ENCODE measurements at regions not wholly inside any gene's neighbourhood (a gene's known extent, or its start where the extent isn't known, plus 50 kb on each side); places are given as distances from the start of the nearest gene placed in this dataset.

DNA sequence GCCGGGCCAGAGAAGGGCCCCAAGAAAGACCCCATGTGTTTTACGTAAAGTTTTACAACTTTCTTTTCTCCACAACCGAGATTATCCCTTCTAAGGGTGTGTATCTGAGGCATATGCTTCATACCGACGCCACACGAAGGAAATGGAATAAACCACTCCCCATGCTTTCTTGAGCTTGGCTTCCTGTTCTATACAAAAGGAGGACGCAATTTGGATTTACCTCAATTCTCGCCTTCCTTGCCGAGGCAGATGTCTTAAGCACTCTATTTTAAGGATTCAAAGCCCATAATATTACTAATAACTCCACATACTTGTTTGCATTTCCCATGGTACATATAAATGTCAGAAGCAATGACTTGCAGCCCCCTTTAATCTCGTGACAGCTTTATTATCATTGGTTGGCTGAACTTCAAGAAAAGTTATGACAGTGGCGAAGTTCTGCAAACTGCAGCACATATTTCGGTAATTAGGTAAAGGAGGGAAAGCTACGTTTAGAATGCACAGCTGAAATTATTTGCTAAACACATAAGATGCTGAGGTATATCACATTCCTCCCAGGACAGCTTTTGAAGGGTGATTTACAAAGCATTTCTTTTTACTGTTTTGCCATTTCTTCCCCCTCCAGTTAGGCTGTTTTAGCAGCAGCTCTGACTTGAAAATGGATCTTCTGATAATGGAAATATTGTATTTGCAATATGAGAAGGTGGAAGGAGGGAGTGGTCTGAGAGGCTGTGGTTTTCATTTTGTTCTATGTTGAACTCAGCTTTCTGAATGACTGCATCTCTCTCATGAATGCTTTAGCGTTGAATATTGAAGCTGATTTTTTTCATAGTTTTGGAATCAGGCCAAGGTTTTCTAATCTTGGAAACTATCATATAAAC, 330.5 kb downstream of the EPHA7 start:
- whole genome bisulfite sequencing, 3 donors, result 47 to 54% (median 53%) methylated on average over 14 of the region's 14 CpGs
- Histone ChIP-seq H3K4me3 (ENCODE audit: low read depth in 1 of 3, low read length in 3 of 3) (no peak overlapping the region), H3K27me3 (ENCODE audit: control insufficient read depth in 3 of 3, insufficient read depth in 3 of 3, low read length in 3 of 3) (no peaks in the 10 kb centered on the region), H3K9me3 (ENCODE audit: control insufficient read depth in 2 of 2, insufficient read depth in 1 of 2, low read depth in 1 of 2, low read length in 1 of 2) (no peaks in the 10 kb centered on the region), H3K36me3 (ENCODE audit: control insufficient read depth in 3 of 3, insufficient read depth in 2 of 3, low read depth in 1 of 3, low read length in 3 of 3) (no peaks in the 10 kb centered on the region), H3K27ac (ENCODE audit: low read depth in 1 of 3, low read length in 2 of 3) (no peak overlapping the region), H3K4me1 (ENCODE audit: control insufficient read depth in 3 of 3, insufficient read depth in 2 of 3, low read depth in 1 of 3, low read length in 2 of 3) (no peaks in the 10 kb centered on the region)
- DNase-seq, result no peak
- no peak for FAIRE-seq

DNA sequence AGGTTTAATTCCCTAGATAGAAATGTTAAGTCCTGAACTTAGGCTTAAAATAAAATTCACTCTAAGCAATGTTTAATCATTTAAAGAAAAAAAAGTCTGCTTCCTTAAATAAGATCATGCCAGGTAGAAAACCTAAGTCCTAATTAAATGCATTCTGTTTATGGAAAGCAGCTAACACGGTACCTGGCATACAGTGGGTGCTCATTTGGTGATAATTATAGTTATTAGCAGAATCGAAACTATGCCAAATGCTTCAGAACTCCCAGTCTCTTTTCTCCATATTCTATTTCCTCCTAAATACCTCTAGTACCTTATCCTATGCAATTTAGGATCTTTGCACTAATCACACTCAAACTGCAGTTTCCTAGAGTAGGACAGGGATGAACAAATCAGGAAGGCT, 331.8 kb downstream of the EPHA7 start:
- no peak overlapping the region for H3K27ac ChIP-seq (ENCODE audit: low read depth in 1 of 3, low read length in 2 of 3)
- no peak overlapping the region for H3K4me3 ChIP-seq (ENCODE audit: low read depth in 1 of 3, low read length in 3 of 3)
- no peaks in the 10 kb centered on the region for H3K9me3 ChIP-seq (ENCODE audit: control insufficient read depth in 2 of 2, insufficient read depth in 1 of 2, low read depth in 1 of 2, low read length in 1 of 2)
- DNase-seq (no peak), FAIRE-seq (no peak)
- WGBS, 3 donors, result 53 to 75% (median 56%) methylated on average over 2 of the region's 2 CpGs
- H3K4me1 ChIP-seq (ENCODE audit: control insufficient read depth in 3 of 3, insufficient read depth in 2 of 3, low read depth in 1 of 3, low read length in 2 of 3), result no peaks in the 10 kb centered on the region
- no peaks in the 10 kb centered on the region for H3K36me3 ChIP-seq (ENCODE audit: control insufficient read depth in 3 of 3, insufficient read depth in 2 of 3, low read depth in 1 of 3, low read length in 3 of 3)
- no peaks in the 10 kb centered on the region for H3K27me3 ChIP-seq (ENCODE audit: control insufficient read depth in 3 of 3, insufficient read depth in 3 of 3, low read length in 3 of 3)

DNA sequence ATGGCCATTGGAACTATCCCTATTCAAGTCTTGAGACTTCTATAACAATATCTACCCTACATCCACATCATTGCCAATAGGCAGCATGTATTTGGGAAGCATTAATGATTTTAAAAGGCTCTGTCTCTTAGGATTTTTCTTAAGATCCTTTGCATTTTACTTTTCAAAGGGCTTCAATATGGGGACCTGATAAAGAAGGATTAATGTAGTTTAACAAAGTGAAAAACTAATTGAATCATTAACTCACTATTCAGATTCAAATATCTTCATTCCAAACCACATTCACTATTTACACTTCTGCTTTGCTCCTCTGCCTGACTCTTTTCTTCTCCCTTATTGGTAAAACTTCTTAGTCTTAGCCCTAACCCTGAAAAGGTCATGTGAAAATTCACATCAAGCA, 333.0 kb downstream of the EPHA7 start:
- FAIRE-seq (no peak), DNase-seq (no peak)
- no peaks in the 10 kb centered on the region for H3K9me3 ChIP-seq (ENCODE audit: control insufficient read depth in 2 of 2, insufficient read depth in 1 of 2, low read depth in 1 of 2, low read length in 1 of 2)

DNA sequence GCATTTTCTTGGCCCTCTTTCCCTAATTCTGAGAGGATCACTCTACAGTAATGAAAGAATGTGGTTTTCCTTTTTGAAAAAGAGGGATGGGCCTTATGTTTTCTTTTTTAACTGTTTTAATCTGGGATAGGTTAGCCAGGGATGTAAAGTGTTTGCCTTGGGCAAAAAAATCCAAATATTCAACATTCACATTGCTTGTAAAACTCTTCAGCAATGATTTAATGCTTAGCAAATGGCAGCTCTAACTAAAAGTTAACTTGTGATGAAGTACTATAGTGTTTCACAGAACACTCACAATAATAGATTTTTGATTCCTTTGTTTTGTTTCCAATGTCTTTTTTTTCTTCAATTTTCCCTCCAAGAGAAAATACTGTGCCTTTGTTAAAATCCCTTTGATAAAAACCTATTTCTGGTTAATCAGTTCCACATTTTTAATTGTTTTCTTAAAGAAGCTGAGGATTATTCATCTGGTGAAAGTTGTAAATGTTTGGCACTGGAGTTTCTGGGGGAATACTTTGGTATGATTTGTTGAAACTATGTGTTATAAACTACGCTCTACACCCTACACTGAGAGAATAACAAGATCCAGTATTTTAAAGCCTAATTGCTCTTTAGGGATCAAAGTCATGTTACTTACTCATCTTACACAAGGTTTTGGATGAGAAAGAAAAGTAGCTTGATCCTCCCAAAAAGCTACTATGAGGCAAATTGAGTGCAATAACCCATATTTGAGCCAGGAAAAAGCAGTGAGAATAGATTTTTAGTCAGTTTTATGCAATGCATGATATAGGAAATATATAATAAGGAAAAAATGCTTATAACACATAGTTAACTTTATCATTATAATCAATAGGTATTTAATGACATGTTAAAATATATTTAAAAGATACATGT, 335.8 kb downstream of the EPHA7 start:
- WGBS, 3 donors, result 70 to 88% (median 86%) methylated on average over 1 of the region's 1 CpG
- peak; percentile 10 for FAIRE-seq
- Histone ChIP-seq H3K4me1 (ENCODE audit: control insufficient read depth in 3 of 3, insufficient read depth in 2 of 3, low read depth in 1 of 3, low read length in 2 of 3) (no peaks in the 10 kb centered on the region), H3K27me3 (ENCODE audit: control insufficient read depth in 3 of 3, insufficient read depth in 3 of 3, low read length in 3 of 3) (no peaks in the 10 kb centered on the region), H3K36me3 (ENCODE audit: control insufficient read depth in 3 of 3, insufficient read depth in 2 of 3, low read depth in 1 of 3, low read length in 3 of 3) (no peaks in the 10 kb centered on the region), H3K4me3 (ENCODE audit: low read depth in 1 of 3, low read length in 3 of 3) (no peak overlapping the region), H3K9me3 (ENCODE audit: control insufficient read depth in 2 of 2, insufficient read depth in 1 of 2, low read depth in 1 of 2, low read length in 1 of 2) (no peaks in the 10 kb centered on the region), H3K27ac (ENCODE audit: low read depth in 1 of 3, low read length in 2 of 3) (no peak overlapping the region)
- DNase-seq, result no peak

More for the DNA sequence above, 333.0 kb downstream of the EPHA7 start:
- H3K36me3 ChIP-seq (ENCODE audit: control insufficient read depth in 3 of 3, insufficient read depth in 2 of 3, low read depth in 1 of 3, low read length in 3 of 3), result no peaks in the 10 kb centered on the region
- no peaks in the 10 kb centered on the region for H3K4me1 ChIP-seq (ENCODE audit: control insufficient read depth in 3 of 3, insufficient read depth in 2 of 3, low read depth in 1 of 3, low read length in 2 of 3)
- no peak overlapping the region for H3K27ac ChIP-seq (ENCODE audit: low read depth in 1 of 3, low read length in 2 of 3)
- H3K4me3 ChIP-seq (ENCODE audit: low read depth in 1 of 3, low read length in 3 of 3), result no peak overlapping the region
- no peaks in the 10 kb centered on the region for H3K27me3 ChIP-seq (ENCODE audit: control insufficient read depth in 3 of 3, insufficient read depth in 3 of 3, low read length in 3 of 3)

DNA sequence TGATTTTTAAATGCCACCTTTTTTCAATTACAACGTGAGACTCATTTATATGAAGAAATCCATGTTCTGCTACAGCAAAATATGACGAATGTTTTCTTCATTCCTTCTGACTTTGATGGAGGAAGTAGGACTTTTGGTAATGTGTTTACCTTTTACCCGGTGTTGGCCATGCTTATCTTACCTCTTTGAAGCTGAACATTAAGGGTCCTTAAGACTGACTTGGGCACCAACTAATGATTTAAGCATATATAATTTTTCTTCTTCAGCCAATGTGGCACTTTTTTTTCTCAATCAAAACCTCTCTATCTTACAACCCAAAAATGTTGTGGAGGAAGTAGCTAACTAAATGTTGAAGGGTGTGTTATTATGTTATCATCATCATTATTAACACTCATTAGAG, 337.5 kb downstream of the EPHA7 start:
- Histone ChIP-seq H3K9me3 (ENCODE audit: control insufficient read depth in 2 of 2, insufficient read depth in 1 of 2, low read depth in 1 of 2, low read length in 1 of 2) (no peaks in the 10 kb centered on the region), H3K27me3 (ENCODE audit: control insufficient read depth in 3 of 3, insufficient read depth in 3 of 3, low read length in 3 of 3) (no peaks in the 10 kb centered on the region), H3K4me1 (ENCODE audit: control insufficient read depth in 3 of 3, insufficient read depth in 2 of 3, low read depth in 1 of 3, low read length in 2 of 3) (no peaks in the 10 kb centered on the region), H3K27ac (ENCODE audit: low read depth in 1 of 3, low read length in 2 of 3) (no peak overlapping the region), H3K4me3 (ENCODE audit: low read depth in 1 of 3, low read length in 3 of 3) (no peak overlapping the region), H3K36me3 (ENCODE audit: control insufficient read depth in 3 of 3, insufficient read depth in 2 of 3, low read depth in 1 of 3, low read length in 3 of 3) (no peaks in the 10 kb centered on the region)
- FAIRE-seq (no peak), DNase-seq (no peak)
- 43 to 71% (median 51%) methylated on average over 3 of the region's 3 CpGs for WGBS, 3 donors

DNA sequence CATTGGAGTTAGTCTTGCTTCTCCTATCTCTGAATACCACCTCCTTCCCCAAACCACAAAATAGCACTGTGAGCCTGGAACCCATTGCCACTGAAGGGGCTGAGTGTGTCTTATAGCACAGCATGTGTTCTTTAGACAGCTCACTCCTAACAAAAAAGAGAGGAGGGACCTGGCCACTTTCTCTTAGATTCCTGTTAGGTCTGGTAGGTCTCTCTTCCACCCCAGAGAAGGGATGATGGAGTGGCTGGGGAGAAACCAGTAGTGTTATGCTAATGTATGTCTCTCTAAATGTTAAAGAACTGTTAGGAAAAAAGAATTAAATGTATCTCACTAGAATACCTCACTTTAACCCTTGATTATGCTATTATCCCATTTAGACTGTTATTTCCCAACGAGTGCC, 340.3 kb downstream of the EPHA7 start:
- Histone ChIP-seq H3K27me3 (ENCODE audit: control insufficient read depth in 3 of 3, insufficient read depth in 3 of 3, low read length in 3 of 3) (no peaks in the 10 kb centered on the region), H3K4me3 (ENCODE audit: low read depth in 1 of 3, low read length in 3 of 3) (no peak overlapping the region), H3K9me3 (ENCODE audit: control insufficient read depth in 2 of 2, insufficient read depth in 1 of 2, low read depth in 1 of 2, low read length in 1 of 2) (no peaks in the 10 kb centered on the region), H3K4me1 (ENCODE audit: control insufficient read depth in 3 of 3, insufficient read depth in 2 of 3, low read depth in 1 of 3, low read length in 2 of 3) (no peaks in the 10 kb centered on the region), H3K36me3 (ENCODE audit: control insufficient read depth in 3 of 3, insufficient read depth in 2 of 3, low read depth in 1 of 3, low read length in 3 of 3) (no peaks in the 10 kb centered on the region), H3K27ac (ENCODE audit: low read depth in 1 of 3, low read length in 2 of 3) (no peak overlapping the region)
- WGBS, 3 donors, result 70 to 85% (median 77%) methylated on average over 1 of the region's 1 CpG
- FAIRE-seq (no peak), DNase-seq (no peak)

DNA sequence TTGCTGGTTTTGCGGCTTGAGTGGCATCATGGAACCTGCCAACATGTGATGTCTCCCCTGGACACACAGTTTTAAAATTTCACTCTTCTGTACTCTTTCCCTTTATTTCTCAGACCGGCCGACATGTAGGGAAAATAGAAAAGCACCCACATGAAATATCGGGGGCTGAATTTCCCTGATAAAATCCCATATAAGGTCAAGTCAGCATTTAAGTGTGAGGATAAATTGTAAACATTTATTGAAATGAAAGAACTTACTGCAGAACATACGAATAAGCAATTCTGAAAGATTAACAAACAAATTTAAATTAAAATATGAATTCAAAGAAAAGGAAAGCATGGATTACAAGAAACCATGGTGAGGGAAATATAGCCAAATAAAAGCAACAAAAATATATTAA, 345.5 kb downstream of the EPHA7 start:
- Histone ChIP-seq H3K27me3 (ENCODE audit: control insufficient read depth in 3 of 3, insufficient read depth in 3 of 3, low read length in 3 of 3) (no peaks in the 10 kb centered on the region), H3K36me3 (ENCODE audit: control insufficient read depth in 3 of 3, insufficient read depth in 2 of 3, low read depth in 1 of 3, low read length in 3 of 3) (no peaks in the 10 kb centered on the region), H3K27ac (ENCODE audit: low read depth in 1 of 3, low read length in 2 of 3) (no peak overlapping the region), H3K4me1 (ENCODE audit: control insufficient read depth in 3 of 3, insufficient read depth in 2 of 3, low read depth in 1 of 3, low read length in 2 of 3) (no peaks in the 10 kb centered on the region), H3K4me3 (ENCODE audit: low read depth in 1 of 3, low read length in 3 of 3) (no peak overlapping the region), H3K9me3 (ENCODE audit: control insufficient read depth in 2 of 2, insufficient read depth in 1 of 2, low read depth in 1 of 2, low read length in 1 of 2) (no peaks in the 10 kb centered on the region)
- 93 to 95% (median 93%) methylated on average over 5 of the region's 5 CpGs for WGBS, 3 donors
- DNase-seq (no peak), FAIRE-seq (no peak)

DNA sequence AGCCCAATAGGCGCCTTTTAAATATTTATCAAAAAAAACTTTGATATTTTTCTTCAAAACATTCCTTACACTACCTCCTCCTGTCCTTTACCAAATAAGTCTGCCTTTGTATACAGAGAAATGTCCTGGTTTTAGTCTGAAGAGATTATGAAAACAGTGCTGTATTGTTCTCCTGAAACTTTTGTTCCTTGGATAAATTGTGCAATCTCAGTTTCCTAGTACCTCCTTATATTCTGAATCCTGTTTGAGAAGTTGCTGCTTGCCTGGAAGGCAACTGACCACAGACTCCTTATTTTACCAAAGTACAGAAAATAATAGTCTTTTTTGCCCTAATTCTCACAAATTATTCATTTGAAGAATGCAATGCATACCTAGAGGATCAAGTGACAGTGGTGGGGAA, 349.5 kb downstream of the EPHA7 start:
- FAIRE-seq (no peak), DNase-seq (no peak)
- Histone ChIP-seq H3K36me3 (ENCODE audit: control insufficient read depth in 3 of 3, insufficient read depth in 2 of 3, low read depth in 1 of 3, low read length in 3 of 3) (no peaks in the 10 kb centered on the region), H3K27me3 (ENCODE audit: control insufficient read depth in 3 of 3, insufficient read depth in 3 of 3, low read length in 3 of 3) (no peaks in the 10 kb centered on the region), H3K27ac (ENCODE audit: low read depth in 1 of 3, low read length in 2 of 3) (no peak overlapping the region), H3K9me3 (ENCODE audit: control insufficient read depth in 2 of 2, insufficient read depth in 1 of 2, low read depth in 1 of 2, low read length in 1 of 2) (no peaks in the 10 kb centered on the region), H3K4me1 (ENCODE audit: control insufficient read depth in 3 of 3, insufficient read depth in 2 of 3, low read depth in 1 of 3, low read length in 2 of 3) (no peaks in the 10 kb centered on the region), H3K4me3 (ENCODE audit: low read depth in 1 of 3, low read length in 3 of 3) (no peak overlapping the region)
- 70 to 83% (median 70%) methylated on average over 1 of the region's 1 CpG for WGBS, 3 donors
